Lower leg skin (tissue), 3 donors: ENCODE measurements at regions not wholly inside any gene's neighbourhood (a gene's known extent, or its start where the extent isn't known, plus 50 kb on each side); places are given as distances from the start of the nearest gene placed in this dataset.

ENCODE experiments used
- CTCF ChIP-seq, 3 donors: fragments of 450-650 bp; IDR thresholded peaks; one replicate each; pipeline ENCODE4 v1.5.1; 2016; ENCODE audit warnings: antibody characterized with exemption in 3 of 3, mild to moderate bottlenecking in 3 of 3, moderate library complexity in 2 of 3
- POLR2A ChIP-seq, 2 donors: fragments of 450-650 bp; IDR thresholded peaks; one replicate each; pipeline ENCODE4 v1.6.1; 2016 to 2017; ENCODE audit warnings: antibody characterized with exemption in 2 of 2, mild to moderate bottlenecking in 1 of 2, moderate library complexity in 1 of 2

- TF ChIP-seq POLR2A (IDR thresholded peaks at IDR 0.05) (no peak), CTCF (IDR thresholded peaks at IDR 0.05) (no peak)
These were observed 88.5 kb upstream of the ANKH start for GRCh38 chr5:14960120-14960462.
